GM18519 (cell line): ENCODE measurements at regions not wholly inside any gene's neighbourhood (a gene's known extent, or its start where the extent isn't known, plus 50 kb on each side); places are given as distances from the start of the nearest gene placed in this dataset.
"Not testable (repeated sequence)": the region's sequence is repeated elsewhere in the genome, so short reads cannot be mapped to it uniquely, and the experiment has no call there.

ENCODE experiments used
- ATAC-seq: cut with Tn5 transposase; IDR thresholded peaks from one replicate; pipeline ENCODE4 v1.9.1; 2021; ENCODE audit warnings: mild to moderate bottlenecking, moderate library complexity; ENCODE audit not compliant: unreplicated experiment, low FRiP score

GRCh38 chr4:117135634-117136354, 50.4 kb upstream of the TRAM1L1 start:
- ATAC-seq = no peak

DNA sequence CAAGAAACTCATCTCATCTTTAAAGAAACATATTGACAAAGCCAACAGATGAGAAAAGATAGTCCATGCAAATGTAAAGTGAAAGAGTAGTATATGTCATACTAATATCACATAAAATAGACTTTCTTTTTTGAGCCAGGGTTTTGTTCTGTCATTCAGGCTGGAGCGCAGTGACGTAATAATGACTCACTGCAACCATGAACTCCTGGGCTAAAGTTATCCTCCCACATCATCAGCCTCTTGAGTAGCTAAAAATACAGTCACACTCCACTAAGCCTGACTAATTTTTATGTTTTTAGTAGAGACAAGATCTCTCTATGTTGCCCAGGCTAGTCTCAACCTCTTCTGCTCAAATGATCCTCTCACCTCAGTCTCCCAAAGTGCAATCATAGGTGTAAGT, 51.8 kb upstream of the TRAM1L1 start:
- ATAC-seq = peak; percentile 30

DNA sequence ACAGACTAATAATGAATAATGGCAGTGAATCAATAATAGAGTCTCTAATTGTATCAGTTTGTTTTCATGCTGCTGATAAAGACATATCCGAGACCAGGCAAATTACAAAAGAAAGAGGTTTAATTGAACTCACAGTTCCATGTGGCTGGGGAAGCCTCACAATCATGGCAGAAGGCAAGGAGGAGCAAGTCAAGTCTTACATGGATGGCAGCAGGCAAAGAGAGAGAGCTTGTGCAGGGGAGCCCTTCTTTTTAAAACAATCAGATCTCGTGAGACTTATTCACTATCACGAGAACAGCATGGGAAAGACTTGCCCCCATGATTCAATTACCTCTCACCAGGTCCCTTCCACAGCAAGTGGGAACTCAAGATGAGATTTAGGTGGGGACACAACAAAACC, 53.4 kb upstream of the TRAM1L1 start:
- ATAC-seq = not testable (repeated sequence)

DNA sequence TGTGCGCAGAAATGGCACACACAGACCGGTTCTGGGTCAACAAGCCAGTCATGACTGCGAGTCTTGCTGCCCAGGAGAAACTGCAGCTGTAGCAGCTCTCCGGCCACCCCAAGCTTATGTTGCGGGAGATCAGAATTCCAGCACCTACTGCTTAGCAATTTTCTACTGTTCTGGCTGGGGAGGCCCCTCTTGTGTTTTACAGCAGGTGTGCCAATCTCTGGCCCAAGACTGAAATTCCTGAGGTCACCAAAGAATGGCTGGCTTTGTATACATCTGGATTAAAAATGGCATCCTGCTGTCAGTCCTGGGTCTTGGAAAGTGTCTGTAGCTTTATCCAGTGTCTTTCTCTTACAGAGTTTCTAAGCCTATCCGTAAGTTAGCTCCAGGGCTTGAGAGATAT, 68.9 kb upstream of the TRAM1L1 start:
- ATAC-seq = no peak

GRCh38 chr4:117156806-117157205, 71.4 kb upstream of the TRAM1L1 start:
- no peak for ATAC-seq

DNA sequence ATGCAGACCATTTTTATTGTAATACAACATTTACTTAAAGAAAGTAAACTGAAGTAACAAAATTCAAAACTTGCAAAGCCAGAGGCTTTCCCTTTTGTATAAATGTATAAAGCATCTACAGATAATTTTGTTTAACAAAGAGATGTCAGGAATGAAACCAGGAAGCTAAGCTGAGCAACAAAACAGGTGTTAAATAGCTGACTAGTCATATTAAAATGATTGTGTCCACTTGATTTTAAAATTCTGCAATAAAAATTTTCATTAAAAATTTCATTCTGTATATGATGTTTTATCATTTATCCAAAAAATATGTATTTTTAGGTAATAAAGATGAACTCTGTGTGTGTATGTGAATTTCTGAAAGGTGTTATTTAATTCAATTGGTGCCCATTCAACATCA, 72.0 kb upstream of the TRAM1L1 start:
- no peak for ATAC-seq

- no peak for ATAC-seq
Measured at GRCh38 chr4:117162976-117163375, 77.6 kb upstream of the TRAM1L1 start.

DNA sequence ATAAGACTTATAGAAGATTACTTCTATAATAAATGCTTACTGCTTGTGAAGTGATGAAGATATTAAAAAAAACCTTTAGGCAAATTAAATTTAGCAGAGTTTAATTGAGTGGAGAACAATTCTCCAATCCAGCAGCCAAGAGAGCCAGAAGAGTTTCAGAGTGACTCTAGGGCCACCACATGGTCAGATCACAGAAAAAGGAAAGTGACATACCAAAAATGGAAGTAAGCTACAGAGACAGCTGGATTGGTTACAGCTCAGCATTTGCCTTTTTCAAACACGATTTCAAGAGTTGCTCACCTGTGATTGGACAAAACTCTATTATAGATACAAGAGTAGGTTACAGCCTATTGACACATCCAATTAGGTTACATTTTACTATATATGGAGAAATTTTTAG, 79.0 kb upstream of the TRAM1L1 start:
- ATAC-seq = no peak

DNA sequence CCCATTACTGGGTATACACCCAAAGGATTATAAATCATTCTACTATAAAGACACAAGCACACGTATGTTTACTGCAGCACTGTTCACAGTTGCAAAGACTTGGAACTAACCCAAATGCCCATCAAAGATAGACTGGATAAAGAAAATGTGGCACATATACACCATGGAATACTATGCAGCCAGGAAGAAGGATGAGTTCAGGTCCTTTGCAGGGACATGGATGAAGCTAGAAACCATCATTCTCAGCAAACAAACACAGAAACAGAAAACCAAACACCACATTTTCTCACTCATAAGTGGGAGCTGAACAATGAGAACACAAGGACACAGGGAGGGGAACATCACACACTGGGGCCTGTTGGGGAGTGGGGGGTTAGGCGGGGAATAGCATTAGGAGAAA, 90.0 kb upstream of the TRAM1L1 start:
- ATAC-seq = not testable (repeated sequence)

- ATAC-seq = no peak
Measured at GRCh38 chr4:117203231-117203630, 117.9 kb upstream of the TRAM1L1 start.

- ATAC-seq = no peak
Measured at GRCh38 chr4:117210551-117210950, 125.2 kb upstream of the TRAM1L1 start.

- ATAC-seq = no peak
Measured at GRCh38 chr4:117224256-117224655, 138.9 kb upstream of the TRAM1L1 start.

GRCh38 chr4:117225471-117225870, 140.1 kb upstream of the TRAM1L1 start:
- ATAC-seq = no peak

- no peak for ATAC-seq
Measured at GRCh38 chr4:117227925-117228324, 142.5 kb upstream of the TRAM1L1 start.

DNA sequence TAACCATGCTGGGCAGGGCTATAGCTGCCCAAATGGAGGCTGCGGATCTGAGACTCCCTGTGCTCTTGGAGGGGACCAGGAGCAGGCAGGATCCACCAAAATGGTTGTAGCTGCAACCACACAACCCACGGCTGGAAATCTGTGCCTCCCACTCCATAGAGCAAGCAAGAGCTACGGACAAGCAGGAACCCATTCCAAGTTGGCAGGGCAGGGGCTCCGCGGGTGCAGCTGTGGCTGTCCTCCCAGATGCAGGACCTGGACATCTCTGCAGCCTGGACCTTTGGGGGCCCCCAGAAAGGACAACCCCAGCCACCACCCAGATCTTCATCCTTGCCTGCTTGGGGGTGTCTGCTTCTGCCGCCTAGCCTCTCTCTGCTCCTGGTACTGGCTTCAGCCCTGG, 154.1 kb upstream of the TRAM1L1 start:
- no peak for ATAC-seq

- peak; percentile 97 for ATAC-seq
Measured at GRCh38 chr4:117249333-117249732, 164.0 kb upstream of the TRAM1L1 start.

DNA sequence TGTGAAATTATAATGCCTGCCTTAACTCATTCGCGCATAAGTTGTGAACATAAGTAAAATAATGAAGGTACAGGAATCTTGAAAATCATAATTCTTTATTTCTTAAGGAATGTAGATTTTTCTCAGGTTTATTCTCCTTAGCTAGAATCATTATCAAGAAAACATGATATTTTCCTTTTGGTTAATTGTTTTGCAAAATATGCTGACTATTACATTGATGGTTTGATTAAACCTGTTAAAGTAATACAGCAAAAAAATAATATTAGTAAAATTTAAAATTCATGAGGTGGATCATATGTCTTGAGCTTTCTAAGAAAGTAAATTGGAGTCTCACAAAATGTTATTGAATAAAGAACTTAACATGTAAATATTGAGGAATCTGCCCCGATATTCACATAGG, 178.7 kb upstream of the TRAM1L1 start:
- ATAC-seq = no peak

- no peak for ATAC-seq
Measured at GRCh38 chr4:117267317-117267716, 181.9 kb upstream of the TRAM1L1 start.

- no peak for ATAC-seq
Measured at GRCh38 chr4:117284736-117285135, 199.4 kb upstream of the TRAM1L1 start.

- no peak for ATAC-seq
Measured at GRCh38 chr4:117293784-117294183, 208.4 kb upstream of the TRAM1L1 start.

- no peak for ATAC-seq
Measured at GRCh38 chr4:117302226-117302625, 216.8 kb upstream of the TRAM1L1 start.

DNA sequence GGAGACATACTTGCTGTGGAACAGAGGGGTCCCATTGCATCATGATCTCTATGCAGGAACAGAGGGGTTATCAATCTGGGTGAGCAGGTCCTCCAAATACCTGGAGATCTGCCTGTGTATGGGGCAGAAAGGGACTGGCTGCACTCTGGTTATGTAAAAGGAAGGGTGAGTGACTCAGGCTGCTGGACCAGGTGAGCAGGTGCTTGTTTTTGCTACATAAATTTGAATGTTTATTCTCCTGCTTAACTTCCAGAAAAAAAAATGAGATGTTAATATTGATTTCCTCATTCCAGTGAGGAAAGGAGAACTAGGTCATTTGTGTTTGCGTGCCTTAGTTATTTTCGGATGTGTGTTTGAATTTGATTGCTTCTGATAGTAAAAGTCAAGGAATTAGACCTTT, 225.8 kb upstream of the TRAM1L1 start:
- ATAC-seq = no peak

- no peak for ATAC-seq
Measured at GRCh38 chr4:117311989-117312388, 226.6 kb upstream of the TRAM1L1 start.
